ENCODE measurements at regions not wholly inside any gene's neighbourhood (a gene's known extent, or its start where the extent isn't known, plus 50 kb on each side); places are given as distances from the start of the nearest gene placed in this dataset.

DNA sequence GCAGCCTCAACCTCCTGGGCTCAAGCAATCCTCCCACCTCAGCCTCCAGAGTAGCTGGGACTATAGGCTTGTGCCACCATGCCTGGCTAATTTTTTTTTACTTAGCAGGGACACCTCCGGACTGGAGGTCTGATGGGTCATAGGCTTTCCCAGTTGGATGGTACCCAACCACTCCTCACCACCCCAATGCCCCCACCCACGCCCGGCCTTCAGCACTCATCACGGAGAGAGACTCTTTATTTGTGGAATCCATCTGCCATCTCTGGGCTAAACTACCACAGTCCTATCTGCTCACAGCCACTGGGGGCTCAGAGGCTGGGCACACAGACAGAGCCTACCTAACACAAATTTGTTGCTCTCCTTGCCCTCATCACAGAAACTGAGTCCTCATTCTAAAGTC lies 58.3 kb upstream of the STXBP1 start:
- no peak for DNase-seq

DNA sequence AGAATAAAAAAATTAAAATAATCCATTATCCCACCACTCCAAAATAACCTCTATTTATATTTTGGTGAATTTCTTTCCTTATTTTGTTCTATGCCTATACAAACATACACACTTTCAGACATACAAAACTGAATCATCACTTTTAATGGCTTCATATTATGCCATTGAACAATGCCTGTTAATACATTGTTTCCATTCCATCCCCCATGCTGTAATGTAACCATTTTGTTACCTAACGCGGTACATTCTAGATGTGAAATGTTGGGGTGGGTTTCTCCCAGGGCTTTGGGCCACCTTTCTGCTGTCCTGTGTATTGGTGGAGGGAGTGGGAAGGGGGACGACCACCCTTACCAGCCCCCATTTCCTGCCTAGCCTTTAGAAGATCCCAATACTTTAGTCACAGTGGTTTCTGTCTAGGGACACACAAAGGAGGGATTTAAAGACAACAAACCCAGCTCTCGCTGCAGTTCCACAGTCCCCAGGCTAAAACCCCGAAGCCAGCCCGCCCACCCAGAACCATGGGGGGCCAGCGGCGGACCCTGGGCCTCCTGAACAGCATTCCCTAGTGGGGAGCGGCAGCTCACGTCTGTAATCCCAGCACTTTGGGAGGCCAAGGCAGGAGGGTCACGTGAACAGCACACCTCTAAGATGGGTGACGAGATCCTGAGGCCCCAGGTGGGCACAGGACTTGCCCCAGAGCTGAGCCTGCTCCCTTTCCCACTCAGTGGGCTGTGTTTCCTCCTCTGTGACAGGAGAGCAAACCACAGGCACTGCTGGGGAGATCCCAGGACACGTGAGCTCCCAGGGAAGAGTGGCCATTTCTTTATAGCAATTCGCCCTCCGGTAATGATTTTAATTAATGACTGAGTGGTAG lies 56.9 kb upstream of the STXBP1 start:
- no peak for DNase-seq

GRCh38 chr9:127555840-127556820 lies 55.9 kb upstream of the STXBP1 start:
- DNase-seq = peak; percentile 50

GRCh38 chr9:127556871-127557270 lies 55.2 kb upstream of the STXBP1 start:
- DNase-seq = no peak

DNA sequence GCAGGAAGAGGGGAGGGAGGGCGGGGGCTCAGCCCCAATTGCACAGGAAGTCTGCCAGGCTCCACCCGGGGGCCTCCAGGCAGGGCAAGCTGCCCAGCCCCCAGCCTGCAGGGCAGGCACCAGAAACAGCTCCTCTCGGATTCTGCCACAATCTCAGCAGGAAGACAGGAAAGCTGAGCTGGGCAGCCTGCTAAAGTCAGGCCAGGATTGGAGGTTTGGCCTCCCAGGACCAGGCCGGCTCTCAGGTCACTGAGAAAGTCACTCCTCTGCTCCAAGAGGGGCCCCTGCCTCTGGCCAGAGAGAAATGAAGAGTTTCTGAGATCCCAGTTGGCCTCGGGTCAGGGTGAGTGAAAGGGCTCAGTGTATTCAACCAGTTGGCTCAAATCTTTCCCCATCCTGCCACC lies 54.6 kb upstream of the STXBP1 start:
- DNase-seq = no peak

DNA sequence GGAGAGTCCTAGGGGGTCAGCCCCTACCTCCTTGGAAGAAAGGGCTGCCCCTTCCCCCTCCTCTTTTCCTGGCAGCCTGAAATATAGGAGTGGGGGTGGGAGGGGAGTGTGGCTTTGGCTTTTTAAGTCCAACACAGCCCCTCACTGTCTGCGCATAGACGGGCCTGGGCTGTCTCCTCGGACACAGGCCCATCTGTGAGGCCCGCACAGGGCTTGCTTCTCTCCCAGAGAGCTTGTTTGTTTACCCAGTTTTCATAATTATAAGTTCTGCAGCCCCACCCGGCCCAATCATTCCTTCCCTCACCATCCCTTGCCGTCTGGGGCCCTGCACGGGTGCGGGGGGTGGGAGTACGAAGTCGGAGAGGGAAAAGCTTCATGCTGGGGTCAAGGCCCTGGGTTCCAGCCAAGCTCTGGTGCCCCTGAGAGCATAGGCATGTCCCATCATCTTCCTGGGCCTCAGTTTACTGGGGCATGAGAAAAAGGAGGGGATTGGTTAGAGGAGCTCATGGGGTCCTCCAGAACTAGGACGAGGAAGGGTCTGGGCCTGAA lies 54.0 kb upstream of the STXBP1 start:
- no peak for DNase-seq

DNA sequence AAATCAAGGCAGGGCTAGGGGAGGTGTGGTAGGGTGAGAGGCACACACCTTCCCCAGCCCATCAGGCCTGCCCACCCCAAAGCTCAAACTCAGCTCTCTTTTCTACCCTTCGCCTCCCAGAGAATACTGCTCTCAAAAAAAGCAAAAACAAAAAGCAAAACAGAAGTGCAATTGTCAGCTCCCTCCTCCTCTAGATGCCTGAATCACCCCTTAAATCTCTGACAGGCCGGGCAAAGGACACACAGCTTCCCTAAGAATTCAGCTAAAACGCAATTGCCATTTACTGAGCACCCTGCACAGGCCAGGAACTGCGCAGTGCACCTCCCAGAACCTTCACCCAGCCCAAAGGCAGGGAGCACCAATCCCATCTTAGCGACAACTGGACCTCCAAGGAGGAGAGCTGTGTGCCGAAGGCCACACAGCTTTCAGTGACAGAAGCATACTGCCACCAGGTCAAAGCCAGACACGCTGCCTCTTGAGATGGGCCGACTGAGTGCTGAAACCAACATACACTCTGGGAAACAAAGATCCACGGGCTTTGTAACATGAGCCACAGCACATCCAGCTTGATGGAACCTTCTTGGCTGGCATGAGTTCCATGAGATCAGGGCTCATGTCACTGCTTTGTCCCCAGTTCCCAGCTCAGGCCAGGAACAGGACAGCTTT lies 53.4 kb upstream of the STXBP1 start:
- no peak for DNase-seq

DNA sequence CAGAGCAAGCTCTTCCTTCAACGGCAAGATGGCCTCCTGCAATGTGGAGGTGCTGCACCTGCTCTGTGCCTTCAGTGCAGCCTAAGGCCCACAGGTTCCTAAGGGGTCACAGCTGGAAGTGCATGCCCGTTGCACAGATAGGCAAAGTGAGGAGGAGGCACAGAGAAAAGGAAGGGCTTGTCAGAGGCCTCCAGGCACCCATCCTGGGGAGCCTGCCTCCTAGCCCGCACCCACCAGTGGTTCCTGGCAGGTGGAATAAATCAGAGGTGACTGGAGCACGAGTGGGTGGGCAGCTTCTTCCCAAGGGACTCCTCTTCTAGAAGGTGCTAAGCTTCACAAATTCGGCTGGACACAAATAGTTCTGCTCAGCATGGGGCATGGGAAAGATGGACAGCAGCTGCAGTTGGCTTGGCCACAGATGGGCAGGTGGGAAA lies 52.8 kb upstream of the STXBP1 start:
- DNase-seq = no peak

DNA sequence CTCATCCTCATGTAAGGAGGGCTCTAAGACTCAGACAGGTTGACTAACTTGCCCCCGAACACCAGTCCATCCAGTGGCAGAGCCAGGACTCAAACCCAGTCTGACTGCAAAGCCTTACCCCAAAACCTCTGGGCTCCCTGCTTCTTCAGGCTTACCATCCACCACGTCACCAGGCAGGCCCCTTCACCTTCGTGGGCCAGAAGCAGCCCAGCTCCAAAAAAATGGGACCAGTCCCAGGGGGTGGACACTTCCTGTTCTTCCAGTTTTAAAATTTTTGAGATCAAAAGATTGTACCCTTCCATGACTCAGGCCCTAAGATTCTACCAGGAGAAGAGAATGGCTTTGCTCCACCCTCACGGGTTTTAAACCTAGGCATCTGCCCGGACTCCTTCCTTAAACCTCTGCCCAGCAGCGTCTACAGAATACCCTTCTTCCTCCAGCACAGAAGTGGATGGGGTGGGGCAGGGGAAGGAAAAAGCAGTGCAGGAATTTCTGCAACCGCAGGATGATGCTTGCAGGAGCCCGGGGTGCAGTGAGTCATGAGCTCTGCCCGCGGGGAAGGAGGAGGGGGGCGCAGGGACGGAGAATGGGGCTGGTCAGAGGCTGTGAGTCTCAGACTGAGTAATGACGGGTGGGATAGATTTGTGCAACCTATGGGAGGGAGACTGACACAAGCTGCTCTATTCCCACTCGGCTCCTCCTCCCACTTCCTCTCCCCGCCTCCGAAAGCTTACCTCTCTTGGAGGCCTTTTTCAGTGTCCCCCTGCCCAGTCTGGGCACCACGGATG lies 50.4 kb upstream of the STXBP1 start:
- DNase-seq = no peak
